Spleen (tissue), 7 donors: ENCODE measurements at regions not wholly inside any gene's neighbourhood (a gene's known extent, or its start where the extent isn't known, plus 50 kb on each side); places are given as distances from the start of the nearest gene placed in this dataset.
"Not testable (repeated sequence)": the region's sequence is repeated elsewhere in the genome, so short reads cannot be mapped to it uniquely, and the experiment has no call there.

ENCODE experiments used
- CTCF ChIP-seq, 11 experiments: fragments of 200-600 bp in 7 of 11; fragments of 450-650 bp in 4 of 11; sonication (generic) in 4 of 11; IDR thresholded peaks in 8 of 11; conservative IDR thresholded peaks in 3 of 11; 1 replicate in 7 of 11; 2 replicates in 4 of 11; pipeline versions ENCODE4 v1.4.0 to v1.8.0; 2016 to 2021; ENCODE audit warnings: antibody characterized with exemption in 11 of 11, inconsistent platforms in 4 of 11, mild to moderate bottlenecking in 1 of 11
- POLR2A ChIP-seq, 3 donors: fragments of 450-650 bp; IDR thresholded peaks; one replicate each; pipeline ENCODE4 v1.5.1; 2017; ENCODE audit warnings: antibody characterized with exemption in 3 of 3, mild to moderate bottlenecking in 1 of 3
- donor health status: DM: no; HTN: no; CAD: no; lungs with moderate emphysema.
- donor health status: DM: no; HTN: no; CAD: no.
- donor health status: DM: no; HTN: no; CAD: no.

- TF ChIP-seq CTCF (IDR thresholded peaks at IDR 0.05 in 8 of 11, conservative IDR thresholded peaks at IDR 0.05 in 3 of 11); POLR2A (IDR thresholded peaks at IDR 0.05): not testable (repeated sequence)
Measured at GRCh38 chr9:42370172-42370571, 186.7 kb downstream of the SPATA31A6 start.
